ENCODE measurements at regions not wholly inside any gene's neighbourhood (a gene's known extent, or its start where the extent isn't known, plus 50 kb on each side); places are given as distances from the start of the nearest gene placed in this dataset.

- Histone ChIP-seq H3K9ac (ENCODE audit: insufficient read depth, low read depth, low read length) (no peak overlapping the region), H3K4me1 (ENCODE audit: insufficient read depth, low read length) (peaks cover 17% of the 10 kb centered on the region), H3K4me3 (replicated peaks in 1 of 3; ENCODE audit: insufficient read depth in 1 of 3, low read depth in 2 of 3, low read length in 3 of 3) (no peak overlapping the region), H4K20me1 (ENCODE audit: insufficient read depth, low read length) (no peaks in the 10 kb centered on the region), H3K27me3 (ENCODE audit: control insufficient read depth in 1 of 2, insufficient read depth in 2 of 2, low read length in 2 of 2) (peaks cover 17 to 80% of the 10 kb centered on the region in 2 experiments; a peak in 4 of 5 replicates), H3K36me3 (replicated peaks in 1 of 2; ENCODE audit: control insufficient read depth in 1 of 2, insufficient read depth in 2 of 2, low read length in 2 of 2) (no peaks in the 10 kb centered on the region), H3K27ac (ENCODE audit: extremely low read length, insufficient read depth, low read length) (no peak overlapping the region), H3K4me2 (ENCODE audit: low read depth, low read length) (no peak overlapping the region), H3K79me2 (ENCODE audit: insufficient read depth, low read length) (no peaks in the 10 kb centered on the region), H2AFZ (ENCODE audit: low read length) (no peak overlapping the region), H3K9me3 (ENCODE audit: low read length) (no peaks in the 10 kb centered on the region)
- POLR2A ChIA-PET: no interaction called here
- DNase-seq (ENCODE audit: low spot score) (no peak), FAIRE-seq (no peak), ATAC-seq (no peak)
- 39% methylated on average over 17 of the region's 21 CpGs for WGBS (ENCODE audit: low lambda C conversion rate)
- TF ChIP-seq MXI1 (IDR thresholded peaks at IDR 0.05; ENCODE audit: borderline replicate concordance, low read depth, low read length) (no peak), SRY (CRISPR knock-in tag; IDR thresholded peaks at IDR 0.05) (no peak), HNF4G (IDR thresholded peaks at IDR 0.05; ENCODE audit: borderline replicate concordance, low read depth, low read length) (no peak), HNF4G (CRISPR knock-in tag; IDR thresholded peaks at IDR 0.05; ENCODE audit: borderline replicate concordance, low read depth) (no peak), ZBTB21 (CRISPR knock-in tag; IDR thresholded peaks at IDR 0.05) (no peak), CREBL2 (CRISPR knock-in tag; IDR thresholded peaks at IDR 0.05; ENCODE audit: borderline replicate concordance) (no peak), CREB3 (CRISPR knock-in tag; IDR thresholded peaks at IDR 0.05) (no peak), JUN (CRISPR knock-in tag; IDR thresholded peaks at IDR 0.05) (no peak), GATAD1 (CRISPR knock-in tag; IDR thresholded peaks at IDR 0.05) (no peak), TEAD2 (CRISPR knock-in tag; IDR thresholded peaks at IDR 0.05) (no peak), ZNF775 (CRISPR knock-in tag; IDR thresholded peaks at IDR 0.05; ENCODE audit: borderline replicate concordance) (no peak), SOX6 (IDR thresholded peaks at IDR 0.05) (no peak), SOX6 (CRISPR knock-in tag; IDR thresholded peaks at IDR 0.05) (no peak)
- BruUV-seq (replicated peaks): no TSS peak
- intact Hi-C loops (cut with micrococcal nuclease; ENCODE audit: unreplicated experiment) (no loop called here), in situ Hi-C loops (cut with HindIII; ENCODE audit: extremely low pct_ligation_motif_present, low pct_unique_long_range_greater_than_20kb) (no loop called here)
- CTCF ChIA-PET (ENCODE audit: low intra/inter-chr PET ratio, low total read pairs): no interaction called here
Measured at GRCh38 chr22:49017482-49018329, 810.0 kb downstream of the BRD1 start.

Data from HepG2 (cell line).